HepG2 (cell line): ENCODE measurements at regions not wholly inside any gene's neighbourhood (a gene's known extent, or its start where the extent isn't known, plus 50 kb on each side); places are given as distances from the start of the nearest gene placed in this dataset.
"Not testable (repeated sequence)": the region's sequence is repeated elsewhere in the genome, so short reads cannot be mapped to it uniquely, and the experiment has no call there.

ENCODE experiments used
- ATAC-seq: fragments of 200-7000 bp; cut with Tn5 transposase; 3 replicates; pipeline ENCODE4 v1.9.1; 2020; ENCODE audit warnings: mild to moderate bottlenecking, moderate library complexity
- BruUV-seq: library from RNA; stranded (reverse); fragments of 400-500 nt; replicated peaks from 2 replicates; lab custom pipeline; 2021; lab: Mats Ljungman, UMichigan
- CTCF ChIA-PET: fragments of 300-600 bp; formaldehyde crosslinking; extraction: SDS; loops from one replicate; lab custom pipeline; 2021; ENCODE audit warnings: low total read pairs, inconsistent platforms, low intra/inter-chr PET ratio; lab: Yijun Ruan, JAX
- POLR2A ChIA-PET: fragments of 350-600 bp; sonication (Branson Sonifier 250); formaldehyde crosslinking; loops from one replicate; lab custom pipeline; 2020; ENCODE audit warnings: antibody characterized with exemption, inconsistent platforms; lab: Yijun Ruan, JAX
- DNase-seq: peaks from one replicate; pipeline ENCODE4 v3.0.0-alpha.2; 2015; ENCODE audit warnings: low spot score
- FAIRE-seq: peaks from 3 replicates; lab custom pipeline; 2011; peaks lifted over from hg19 to GRCh38; lab: Jason Lieb, UNC
- H2AFZ ChIP-seq: one replicate; pipeline ENCODE4 v1.6.1; 2011; ENCODE audit warnings: low read length, inconsistent platforms
- H3K27ac ChIP-seq: fragments of 300-600 bp; 3 replicates; pipeline ENCODE4 v1.8.0; 2011; ENCODE audit warnings: mixed run types, mild to moderate bottlenecking, mixed read lengths, low read length, inconsistent platforms; ENCODE audit not compliant: insufficient read depth; ENCODE audit errors: extremely low read length
- H3K27me3 ChIP-seq, 2 experiments: fragments of 200-600 bp in 1 of 2; 2 replicates in 1 of 2; 3 replicates in 1 of 2; pipeline versions ENCODE4 v1.6.0 to v1.8.0; 2011; ENCODE audit warnings: low read length in 2 of 2, mild to moderate bottlenecking in 2 of 2, moderate library complexity in 2 of 2, inconsistent platforms in 1 of 2; ENCODE audit not compliant: insufficient read depth in 2 of 2, control insufficient read depth in 1 of 2
- H3K36me3 ChIP-seq, 2 experiments: fragments of 200-600 bp in 1 of 2; replicated peaks in 1 of 2; 2 replicates in 1 of 2; 3 replicates in 1 of 2; pipeline versions ENCODE4 v1.5.1 to v1.8.0; 2011; ENCODE audit warnings: low read length in 2 of 2, inconsistent platforms in 1 of 2; ENCODE audit not compliant: insufficient read depth in 2 of 2, control insufficient read depth in 1 of 2
- H3K4me1 ChIP-seq: 2 replicates; pipeline ENCODE4 v1.5.1; 2012; ENCODE audit warnings: low read length, inconsistent platforms; ENCODE audit not compliant: insufficient read depth
- H3K4me2 ChIP-seq: 2 replicates; pipeline ENCODE4 v1.6.0; 2011; ENCODE audit warnings: low read depth, low read length, inconsistent platforms
- H3K4me3 ChIP-seq, 3 experiments: fragments of 200-600 bp in 1 of 3; sonication (generic), shearing (Covaris generic) in 1 of 3; replicated peaks in 1 of 3; 2 replicates each; pipeline ENCODE4 v1.5.1; 2011 to 2016; ENCODE audit warnings: low read length in 3 of 3, inconsistent platforms in 2 of 3, low read depth in 2 of 3, mild to moderate bottlenecking in 2 of 3, control low read depth in 1 of 3, mixed read lengths in 1 of 3; ENCODE audit not compliant: insufficient read depth in 1 of 3
- H3K79me2 ChIP-seq: one replicate; pipeline ENCODE4 v1.6.1; 2011; ENCODE audit warnings: low read length, inconsistent platforms; ENCODE audit not compliant: insufficient read depth
- H3K9ac ChIP-seq: 2 replicates; pipeline ENCODE4 v1.6.0; 2011; ENCODE audit warnings: mild to moderate bottlenecking, low read depth, low read length, inconsistent platforms; ENCODE audit not compliant: insufficient read depth
- H3K9me3 ChIP-seq: 2 replicates; pipeline ENCODE4 v1.5.1; 2012; ENCODE audit warnings: mild to moderate bottlenecking, low read length
- H4K20me1 ChIP-seq: 2 replicates; pipeline ENCODE4 v1.6.0; 2011; ENCODE audit warnings: inconsistent platforms, mild to moderate bottlenecking, low read length, moderate library complexity; ENCODE audit not compliant: insufficient read depth
- CTCF ChIP-seq: sonication (generic); formaldehyde crosslinking; IDR thresholded peaks from 2 replicates; pipeline ENCODE4 v1.5.0; 2020; ENCODE audit warnings: mild to moderate bottlenecking, missing genetic modification reagents, moderate library complexity
- WGBS: methylation state at CpG from one replicate; pipeline ENCODE4 v1.1.6; 2017; ENCODE audit warnings: low lambda C conversion rate; 5-methylcytosine and 5-hydroxymethylcytosine counted together
- in situ Hi-C: cut with HindIII; loops from 2 replicates; pipeline ENCODE4 v1.10.0; 2017; ENCODE audit warnings: low pct_unique_long_range_greater_than_20kb; ENCODE audit not compliant: extremely low pct_ligation_motif_present
- intact Hi-C: fragments of 100-400 bp; cut with micrococcal nuclease; formaldehyde crosslinking; loops from one replicate; pipeline ENCODE4 v1.10.0; 2022; ENCODE audit not compliant: unreplicated experiment

GRCh38 chr2:90019908-90020307 lies 1328.4 kb downstream of the RPIA start:
- BruUV-seq, in situ Hi-C loops: not testable (repeated sequence)

GRCh38 chr2:90021234-90021633 lies 1329.8 kb downstream of the RPIA start:
- ATAC-seq (peak; percentile 100), FAIRE-seq (peak; percentile 50)
- CTCF ChIA-PET, H3K36me3 ChIP-seq, H3K4me2 ChIP-seq, POLR2A ChIA-PET, H3K9me3 ChIP-seq, intact Hi-C loops, DNase-seq, H3K9ac ChIP-seq, H2AFZ ChIP-seq, H3K4me3 ChIP-seq, H3K79me2 ChIP-seq, H3K27ac ChIP-seq, BruUV-seq, H3K4me1 ChIP-seq, H4K20me1 ChIP-seq, H3K27me3 ChIP-seq, in situ Hi-C loops: not testable (repeated sequence)
- no CpG with 5 or more reads among the region's 9 CpGs for WGBS
- TF ChIP-seq CTCF (CRISPR knock-in tag): peak; percentile 62

More at GRCh38 chr2:90019908-90020307, 1328.4 kb downstream of the RPIA start:
- DNase-seq, intact Hi-C loops, H3K79me2 ChIP-seq, POLR2A ChIA-PET, FAIRE-seq, H3K9me3 ChIP-seq, ATAC-seq, H3K9ac ChIP-seq, H3K27ac ChIP-seq, H3K4me2 ChIP-seq, H2AFZ ChIP-seq, H3K4me1 ChIP-seq, H3K27me3 ChIP-seq, H3K36me3 ChIP-seq, H3K4me3 ChIP-seq, CTCF ChIA-PET, H4K20me1 ChIP-seq: not testable (repeated sequence)
- 0% methylated on average over 1 of the region's 1 CpG for WGBS
